ENCODE measurements at regions not wholly inside any gene's neighbourhood (a gene's known extent, or its start where the extent isn't known, plus 50 kb on each side); places are given as distances from the start of the nearest gene placed in this dataset.

- no peak for DNase-seq (ENCODE audit: low spot score)
- H3F3A ChIP-seq (replicated peaks; ENCODE audit: low read depth) = no peaks in the 10 kb centered on the region
- H3K27ac ChIP-seq (ENCODE audit: low read depth) = no peak overlapping the region
- no peak overlapping the region for H3K4me2 ChIP-seq
- H4K20me1 ChIP-seq (replicated peaks; ENCODE audit: insufficient read depth) = no peaks in the 10 kb centered on the region
- no peak overlapping the region for H3K27ac Mint-ChIP-seq
- H2AFZ ChIP-seq = no peak overlapping the region
- H3K27me3 Mint-ChIP-seq (ENCODE audit: insufficient read depth, low read depth, poor library complexity) = peaks cover 5% of the 10 kb centered on the region
- no peak for ATAC-seq
- no peaks in the 10 kb centered on the region for H3K36me3 ChIP-seq (ENCODE audit: insufficient read depth)
- H3K4me3 Mint-ChIP-seq = no peak overlapping the region
- peaks cover 57% of the 10 kb centered on the region for H3K9me3 Mint-ChIP-seq
- no peak for TF ChIP-seq REST (IDR thresholded peaks at IDR 0.05; ENCODE audit: unreplicated experiment)
- no peak for TF ChIP-seq ZNF114 (CRISPR knock-in tag; IDR thresholded peaks at IDR 0.05)
- TF ChIP-seq JUNB (IDR thresholded peaks at IDR 0.05; ENCODE audit: unreplicated experiment) = no peak
- no peak for TF ChIP-seq NANOG (IDR thresholded peaks at IDR 0.05; ENCODE audit: borderline replicate concordance)
- no peak for TF ChIP-seq CTCF (conservative IDR thresholded peaks at IDR 0.05; ENCODE audit: low read depth in 2 of 2)
- no peak for TF ChIP-seq CREB1 (CRISPR knock-in tag; IDR thresholded peaks at IDR 0.05; ENCODE audit: low read depth)
- TF ChIP-seq ETS1 (IDR thresholded peaks at IDR 0.05) = no peak
- TF ChIP-seq STAT1 (IDR thresholded peaks at IDR 0.05; ENCODE audit: unreplicated experiment) = no peak
- TF ChIP-seq ZNF462 (CRISPR knock-in tag; IDR thresholded peaks at IDR 0.05) = no peak
- no peak for TF ChIP-seq ZNF331 (CRISPR knock-in tag; IDR thresholded peaks at IDR 0.05; ENCODE audit: low read depth)
- TF ChIP-seq EZH2 (IDR thresholded peaks at IDR 0.05; ENCODE audit: low read depth, unreplicated experiment) = no peak
- TF ChIP-seq POLR2AphosphoS5 (IDR thresholded peaks at IDR 0.05; ENCODE audit: low read depth) = no peak
- no peak for TF ChIP-seq EZH2phosphoT487 (IDR thresholded peaks at IDR 0.05; ENCODE audit: unreplicated experiment)
- no peaks in the 10 kb centered on the region for H3K4me1 Mint-ChIP-seq
- H3K9me2 ChIP-seq (ENCODE audit: insufficient read depth) = no peaks in the 10 kb centered on the region
- H3K4me3 ChIP-seq = no peak overlapping the region
- H3K79me2 ChIP-seq (replicated peaks; ENCODE audit: insufficient read depth) = no peaks in the 10 kb centered on the region
- no peaks in the 10 kb centered on the region for H3K4me1 ChIP-seq (ENCODE audit: insufficient read depth)
- peaks cover 4% of the 10 kb centered on the region; the same call in 2 of the 3 replicates for H3K36me3 Mint-ChIP-seq (ENCODE audit: low read depth)
- no peaks in the 10 kb centered on the region for H3K27me3 ChIP-seq (ENCODE audit: insufficient read depth)
Observed at GRCh38 chr10:130787243-130787642, 524.3 kb downstream of the TCERG1L start.

Data from GM23338 (cell line).